ENCODE measurements at regions not wholly inside any gene's neighbourhood (a gene's known extent, or its start where the extent isn't known, plus 50 kb on each side); places are given as distances from the start of the nearest gene placed in this dataset.

- FAIRE-seq (no peak), DNase-seq (ENCODE audit: low read depth, low spot score) (no peak)
- BruUV-seq (replicated peaks), result no TSS peak
- no peak overlapping the region for H3K4me3 ChIP-seq (replicated peaks in 1 of 3; ENCODE audit: insufficient read depth in 1 of 3, low read depth in 1 of 3, low read length in 3 of 3)
- intact Hi-C loops (cut with micrococcal nuclease), result no loop called here
- ChIA-PET CTCF (no interaction called here), POLR2A (no interaction called here)
- H4K20me1 ChIP-seq (replicated peaks; ENCODE audit: control insufficient read depth, extremely low read depth, insufficient read depth, low read length), result no peaks in the 10 kb centered on the region
- no peak overlapping the region for H3K4me2 ChIP-seq (ENCODE audit: insufficient read depth, low read length)
- TF ChIP-seq GATA2 (IDR thresholded peaks at IDR 0.05; ENCODE audit: insufficient read depth, insufficient read length, low read depth, low read length), result no peak
- no peak for TF ChIP-seq EZH2 (IDR thresholded peaks at IDR 0.05; ENCODE audit: borderline replicate concordance, low read depth, low read length, severe bottlenecking)
- no peak overlapping the region for H3K9ac ChIP-seq (replicated peaks; ENCODE audit: extremely low read depth, insufficient read depth, low read length)
- no peaks in the 10 kb centered on the region for H3K9me1 ChIP-seq (replicated peaks; ENCODE audit: control insufficient read depth, extremely low read depth, insufficient read depth, low read length)
- H3K27ac ChIP-seq (ENCODE audit: insufficient read depth, low read depth, low read length), result no peak overlapping the region
- H3K4me1 ChIP-seq (ENCODE audit: control insufficient read depth, extremely low read depth, insufficient read depth, low read length), result no peaks in the 10 kb centered on the region
- H3K9me3 ChIP-seq (replicated peaks; ENCODE audit: control insufficient read depth, insufficient read depth, low read length), result peaks cover 3% of the 10 kb centered on the region
- no peaks in the 10 kb centered on the region for H3K36me3 ChIP-seq (ENCODE audit: control insufficient read depth in 2 of 2, extremely low read depth in 1 of 2, insufficient read depth in 2 of 2, low read length in 2 of 2)
- H3K27me3 ChIP-seq (ENCODE audit: control insufficient read depth in 2 of 2, insufficient read depth in 2 of 2, low read length in 2 of 2), result no peaks in the 10 kb centered on the region
- H2AFZ ChIP-seq (ENCODE audit: low read depth, low read length), result no peak overlapping the region
- H3K79me2 ChIP-seq (ENCODE audit: control insufficient read depth, insufficient read depth, low read length), result no peaks in the 10 kb centered on the region
- dilution Hi-C loops (cut with MboI; ENCODE audit: extremely low pct_ligation_motif_present, low sequenced_read_pairs), result no loop called here
Measured at GRCh38 chr1:106055855-106056254, 1000.6 kb upstream of the PRMT6 start.

GRCh38 chr1:106061586-106062495, 994.6 kb upstream of the PRMT6 start:
- CTCF ChIA-PET, result no interaction called here
- TF ChIP-seq POLR2A (IDR thresholded peaks at IDR 0.05; ENCODE audit: low read depth, low read length), result no peak
- no peak for TF ChIP-seq GATA2 (IDR thresholded peaks at IDR 0.05; ENCODE audit: insufficient read depth, insufficient read length, low read depth, low read length)
- Histone ChIP-seq H3K4me1 (ENCODE audit: control insufficient read depth, extremely low read depth, insufficient read depth, low read length) (no peaks in the 10 kb centered on the region), H3K9me1 (replicated peaks; ENCODE audit: control insufficient read depth, extremely low read depth, insufficient read depth, low read length) (no peaks in the 10 kb centered on the region), H3K27me3 (ENCODE audit: control insufficient read depth in 2 of 2, insufficient read depth in 2 of 2, low read length in 2 of 2) (no peaks in the 10 kb centered on the region), H3K4me3 (replicated peaks in 1 of 3; ENCODE audit: insufficient read depth in 1 of 3, low read depth in 1 of 3, low read length in 3 of 3) (no peak overlapping the region), H3K9ac (replicated peaks; ENCODE audit: extremely low read depth, insufficient read depth, low read length) (no peak overlapping the region), H3K36me3 (ENCODE audit: control insufficient read depth in 2 of 2, extremely low read depth in 1 of 2, insufficient read depth in 2 of 2, low read length in 2 of 2) (no peaks in the 10 kb centered on the region), H3K4me2 (ENCODE audit: insufficient read depth, low read length) (no peak overlapping the region), H3K79me2 (ENCODE audit: control insufficient read depth, insufficient read depth, low read length) (no peaks in the 10 kb centered on the region), H4K20me1 (replicated peaks; ENCODE audit: control insufficient read depth, extremely low read depth, insufficient read depth, low read length) (no peaks in the 10 kb centered on the region), H3K9me3 (replicated peaks; ENCODE audit: control insufficient read depth, insufficient read depth, low read length) (no peaks in the 10 kb centered on the region), H3K27ac (ENCODE audit: insufficient read depth, low read depth, low read length) (no peak overlapping the region), H2AFZ (ENCODE audit: low read depth, low read length) (no peak overlapping the region)
- POLR2A ChIA-PET, result no interaction called here
- dilution Hi-C loops (cut with MboI; ENCODE audit: extremely low pct_ligation_motif_present, low sequenced_read_pairs), result no loop called here
- intact Hi-C loops (cut with micrococcal nuclease), result no loop called here
- no TSS peak for BruUV-seq (replicated peaks)
- FAIRE-seq (no peak), DNase-seq (ENCODE audit: low read depth, low spot score) (no peak)

Measured in endothelial cell of umbilical vein (primary cell).